ENCODE measurements at regions not wholly inside any gene's neighbourhood (a gene's known extent, or its start where the extent isn't known, plus 50 kb on each side); places are given as distances from the start of the nearest gene placed in this dataset.

DNA sequence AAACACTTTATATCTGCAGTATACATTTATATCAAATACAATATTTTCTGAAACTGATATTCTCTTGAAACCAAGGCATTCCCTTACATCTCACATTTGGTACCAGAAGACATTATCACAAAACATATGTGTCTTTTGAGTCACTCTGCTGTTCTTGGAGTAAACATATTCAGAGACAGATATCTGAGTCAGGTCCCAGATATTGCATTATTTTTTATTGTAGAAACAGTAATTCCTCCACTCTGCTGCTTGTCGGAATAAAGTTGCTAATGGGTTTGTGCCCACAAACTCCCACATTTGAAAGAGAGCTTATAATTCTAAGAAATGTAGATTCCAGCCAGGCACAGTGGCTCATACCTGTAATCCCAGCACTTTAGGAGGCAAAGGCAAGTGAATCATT lies 261.1 kb upstream of the DAPK1 start:
- DNase-seq (ENCODE audit: extremely low read depth, low read depth) = no peak

DNA sequence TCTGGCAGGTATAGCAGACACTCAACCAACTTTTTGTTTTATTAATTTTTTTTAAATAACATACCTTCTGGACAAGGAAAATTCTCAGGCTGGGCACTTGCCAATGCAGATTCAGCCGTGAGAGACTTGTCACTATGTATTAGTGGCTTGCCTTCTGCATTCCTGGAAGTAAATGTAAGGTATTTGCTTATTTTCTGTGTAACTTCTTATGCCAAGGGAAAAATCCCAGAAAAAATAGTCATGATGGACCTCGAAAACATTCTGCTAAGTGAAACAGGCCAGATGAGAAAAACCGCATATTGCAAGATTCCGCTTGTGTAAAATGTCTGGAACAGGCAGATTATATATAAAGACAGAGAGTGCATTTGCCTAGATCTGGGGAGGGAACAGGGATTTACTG lies 260.3 kb upstream of the DAPK1 start:
- DNase-seq (ENCODE audit: extremely low read depth, low read depth) = no peak

DNA sequence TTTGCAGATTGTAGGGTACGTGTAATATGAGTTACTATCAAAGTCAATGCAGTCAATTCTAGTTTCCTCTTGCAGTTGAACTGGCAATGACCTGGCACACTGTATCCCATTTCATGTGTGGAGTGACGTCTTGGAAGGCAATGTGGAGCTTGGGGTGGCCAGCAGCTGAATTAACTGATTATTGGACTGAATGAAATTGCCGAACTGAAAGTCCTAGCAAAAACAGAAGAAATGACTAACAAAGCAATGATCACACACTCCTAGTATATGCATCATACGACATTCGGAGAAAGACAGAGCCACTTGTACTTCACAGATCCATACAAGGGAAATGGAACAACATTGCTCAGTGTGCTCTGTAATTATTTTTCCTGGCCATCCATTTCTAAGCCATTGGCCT lies 259.1 kb upstream of the DAPK1 start:
- no peak for DNase-seq (ENCODE audit: extremely low read depth, low read depth)

DNA sequence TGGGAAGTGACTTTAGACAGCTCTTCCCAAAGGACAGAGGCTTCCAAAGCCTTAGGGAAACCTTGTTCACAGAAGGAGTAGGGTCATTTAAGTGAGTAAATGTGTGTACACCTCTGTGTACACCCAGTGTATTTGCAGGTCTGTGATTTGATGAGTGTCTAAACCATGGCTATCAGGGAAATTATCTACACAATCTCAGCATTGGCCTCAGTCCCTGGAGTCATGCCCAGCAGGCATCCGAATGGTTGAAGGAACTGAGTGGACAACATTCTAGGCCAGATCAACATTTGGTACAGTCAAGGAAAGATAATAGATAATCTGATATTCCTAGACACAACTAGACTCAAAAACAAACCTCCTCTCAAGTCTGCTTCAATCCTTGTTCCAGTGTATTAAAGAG lies 258.4 kb upstream of the DAPK1 start:
- DNase-seq (ENCODE audit: extremely low read depth, low read depth) = no peak

- DNase-seq (ENCODE audit: extremely low read depth, low read depth) = no peak
Measured at GRCh38 chr9:87243602-87244001, 254.1 kb upstream of the DAPK1 start.

- no peak for DNase-seq (ENCODE audit: extremely low read depth, low read depth)
Measured at GRCh38 chr9:87245271-87245670, 252.4 kb upstream of the DAPK1 start.

DNA sequence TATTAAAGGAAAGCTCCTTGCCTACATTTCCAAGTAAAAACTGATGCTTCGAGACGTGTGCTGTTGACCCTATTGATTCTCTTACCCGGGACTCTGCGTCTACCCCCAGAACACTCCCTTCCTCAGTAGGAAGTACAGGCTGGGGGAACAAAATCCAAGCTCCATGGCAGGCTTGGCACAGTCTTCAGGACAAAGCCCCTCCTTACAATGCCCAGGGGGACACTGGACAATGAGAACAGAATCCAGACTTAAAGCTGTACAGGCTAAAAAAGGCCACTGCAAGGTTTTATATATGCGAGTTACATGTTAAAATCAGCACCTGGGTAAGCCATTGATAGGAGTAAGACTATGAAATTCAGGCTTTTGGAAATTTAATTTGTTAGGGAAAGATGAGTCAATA lies 250.6 kb upstream of the DAPK1 start:
- no peak for DNase-seq (ENCODE audit: extremely low read depth, low read depth)

GRCh38 chr9:87249029-87249428 lies 248.6 kb upstream of the DAPK1 start:
- no peak for DNase-seq (ENCODE audit: extremely low read depth, low read depth)

GRCh38 chr9:87250205-87250604 lies 247.5 kb upstream of the DAPK1 start:
- DNase-seq (ENCODE audit: extremely low read depth, low read depth) = no peak

- DNase-seq (ENCODE audit: extremely low read depth, low read depth) = no peak
Measured at GRCh38 chr9:87255431-87256155, 242.1 kb upstream of the DAPK1 start.

DNA sequence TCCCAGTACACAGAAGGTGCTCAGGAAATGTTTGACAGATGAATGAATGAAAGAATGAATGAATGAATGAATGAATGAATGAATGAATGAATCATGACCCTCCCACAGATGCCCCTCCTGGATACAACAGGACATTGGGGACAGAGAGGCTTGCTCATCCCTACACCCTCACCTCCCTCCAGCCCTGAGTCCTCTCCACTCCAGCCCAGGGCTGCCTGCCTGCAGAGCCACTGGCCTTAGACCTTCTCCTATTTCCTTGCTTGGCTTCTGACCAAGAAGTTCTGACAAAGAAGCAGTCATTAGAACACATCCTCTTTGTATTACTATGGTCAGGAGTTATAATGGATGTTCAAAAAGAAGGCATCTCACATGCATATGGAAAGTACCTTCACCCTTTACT lies 240.7 kb upstream of the DAPK1 start:
- DNase-seq (ENCODE audit: extremely low read depth, low read depth) = no peak

DNA sequence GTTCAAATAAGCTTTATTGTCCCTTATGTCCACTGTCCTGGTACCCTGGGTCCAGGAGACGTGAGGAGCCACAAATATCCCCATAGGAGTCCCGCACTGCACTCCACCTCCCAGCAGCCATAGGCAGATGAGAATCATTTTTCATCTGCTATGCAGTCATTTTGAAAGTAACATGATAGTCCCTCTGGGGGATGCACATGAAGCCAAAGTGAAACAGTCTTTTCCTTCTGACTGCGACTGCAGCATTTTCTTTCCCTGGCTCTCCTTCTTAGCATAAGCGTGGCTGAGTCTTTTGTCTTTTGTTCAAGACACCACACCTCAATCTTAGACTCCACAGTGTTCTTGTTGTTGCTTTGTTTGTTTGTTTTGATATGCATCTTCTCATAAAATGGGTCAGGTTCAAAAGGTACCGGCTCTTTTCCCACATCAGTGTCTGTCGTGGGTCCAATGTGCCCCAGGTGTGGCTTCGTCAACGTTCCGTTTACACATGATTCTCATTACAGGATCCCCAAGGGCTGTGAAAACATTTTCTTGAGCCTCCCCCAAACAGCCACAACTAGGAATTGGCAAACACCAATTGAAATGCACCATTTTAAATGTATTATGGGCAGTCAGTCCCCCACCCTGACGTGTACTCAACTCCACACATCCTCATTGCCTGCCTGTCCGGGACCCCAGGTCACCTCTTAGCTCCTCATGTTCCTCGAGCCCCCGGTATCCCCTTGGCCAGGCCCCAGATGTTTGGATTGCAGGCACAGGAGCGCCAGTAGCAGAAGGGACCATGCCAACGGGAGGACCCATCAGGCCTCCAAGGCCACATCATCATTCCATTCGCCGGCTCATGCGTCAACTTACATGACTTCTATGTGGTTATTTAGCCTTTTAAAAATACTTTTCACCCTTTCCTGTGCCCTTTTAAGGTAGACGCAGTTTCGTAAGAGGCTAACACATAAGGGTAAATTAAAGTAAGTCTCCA lies 237.8 kb upstream of the DAPK1 start:
- DNase-seq (ENCODE audit: extremely low read depth, low read depth) = no peak

GRCh38 chr9:87263291-87263690 lies 234.4 kb upstream of the DAPK1 start:
- no peak for DNase-seq (ENCODE audit: extremely low read depth, low read depth)

DNA sequence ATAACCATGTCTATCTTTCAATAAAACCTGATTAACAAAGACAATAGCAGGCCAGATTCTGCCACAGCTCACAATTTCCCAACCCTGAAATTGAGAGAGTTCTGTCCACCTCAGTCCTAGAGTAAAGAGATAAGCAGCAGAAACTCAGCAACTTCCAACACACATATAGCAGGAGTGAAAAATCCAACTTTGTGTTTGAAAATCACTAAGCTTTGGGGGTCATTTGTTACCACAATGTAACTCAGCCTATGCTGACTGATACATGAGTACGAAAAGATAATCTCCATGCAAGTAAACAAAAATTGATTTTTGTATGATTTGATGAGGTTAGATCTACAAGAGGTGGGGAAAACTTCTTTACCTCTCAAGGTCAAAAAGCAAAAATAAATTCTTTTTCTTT lies 231.0 kb upstream of the DAPK1 start:
- DNase-seq (ENCODE audit: extremely low read depth, low read depth) = no peak

- no peak for DNase-seq (ENCODE audit: extremely low read depth, low read depth)
Measured at GRCh38 chr9:87267251-87268070, 230.2 kb upstream of the DAPK1 start.

- no peak for DNase-seq (ENCODE audit: extremely low read depth, low read depth)
Measured at GRCh38 chr9:87269296-87270176, 228.1 kb upstream of the DAPK1 start.

DNA sequence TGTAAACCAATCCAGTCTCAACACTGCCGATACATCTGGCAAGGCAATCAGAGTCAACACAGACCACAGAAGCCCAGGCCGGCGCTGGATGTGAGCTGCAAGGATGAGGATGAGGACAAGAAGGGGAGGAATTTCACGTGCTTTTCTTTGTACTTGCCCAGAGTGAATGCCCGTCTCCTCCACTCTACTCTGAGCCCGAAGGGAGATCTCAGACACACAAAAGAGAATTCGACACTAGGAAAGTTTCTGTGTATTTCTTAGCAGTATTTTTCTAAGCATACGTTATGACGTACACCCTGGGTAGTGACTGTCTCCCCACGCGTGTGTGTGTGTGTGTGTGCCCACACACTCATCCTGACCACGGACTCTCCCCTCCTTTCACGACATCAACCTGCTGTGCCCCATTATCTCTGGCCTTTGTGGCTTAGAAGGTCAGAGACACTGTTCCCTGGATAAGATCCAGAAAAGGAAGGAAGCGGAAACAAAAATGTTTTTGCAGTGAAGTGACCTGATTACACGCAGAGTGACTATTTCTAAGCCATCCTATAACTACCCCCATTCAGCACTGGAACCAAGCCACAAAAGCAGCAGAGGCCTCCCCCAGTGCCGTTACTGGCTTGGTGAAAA lies 227.3 kb upstream of the DAPK1 start:
- DNase-seq (ENCODE audit: extremely low read depth, low read depth) = no peak

- DNase-seq (ENCODE audit: extremely low read depth, low read depth) = no peak
Measured at GRCh38 chr9:87270848-87271234, 226.8 kb upstream of the DAPK1 start.

DNA sequence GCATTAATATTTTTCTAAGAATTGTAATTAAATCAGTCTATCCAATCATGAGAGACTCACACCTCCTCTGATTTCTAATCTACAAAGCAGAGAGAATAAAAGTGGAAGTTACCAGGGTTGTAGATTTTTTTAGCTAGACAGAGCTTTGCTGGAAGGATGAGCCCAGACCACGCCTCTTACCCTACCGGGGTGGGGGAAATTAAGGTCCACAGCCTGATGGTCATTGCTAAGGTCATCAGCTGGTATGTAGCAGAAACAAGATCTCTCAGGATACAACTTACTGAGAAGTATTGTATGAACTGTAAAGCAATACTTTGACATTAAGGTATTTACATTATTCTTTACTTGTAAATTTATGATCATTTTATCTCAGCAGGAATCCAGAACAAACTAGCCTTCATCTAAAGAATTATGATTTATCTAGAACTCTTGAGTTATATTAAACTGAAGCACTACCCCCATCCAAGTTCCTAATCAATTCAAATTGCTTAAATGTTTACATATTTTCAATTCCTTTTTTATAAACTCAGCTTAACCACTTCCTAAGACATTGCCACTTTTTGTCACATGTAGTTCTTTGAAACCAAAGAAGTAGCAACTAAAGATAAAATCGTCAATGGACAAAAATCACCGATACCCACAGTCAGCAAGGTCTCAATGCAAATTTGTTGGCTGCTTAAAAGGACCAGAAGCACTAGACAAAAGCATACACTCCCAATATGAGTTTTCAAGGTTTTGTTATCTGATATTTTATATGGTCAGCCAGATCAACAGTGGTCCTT lies 225.8 kb upstream of the DAPK1 start:
- DNase-seq (ENCODE audit: extremely low read depth, low read depth) = no peak

Measured in NCI-H460 (cell line).